SU-DHL-6 (cell line): ENCODE measurements at regions not wholly inside any gene's neighbourhood (a gene's known extent, or its start where the extent isn't known, plus 50 kb on each side); places are given as distances from the start of the nearest gene placed in this dataset.

Experiments
- H2AFZ ChIP-seq: fragments of 200-600 bp; sonication (generic); 2 replicates; pipeline ENCODE4 v1.6.1; 2014; ENCODE audit warnings: low read depth, mild to moderate bottlenecking, moderate library complexity, mixed read lengths, antibody characterized with exemption, low read length; ENCODE audit not compliant: severe bottlenecking
- H3F3A ChIP-seq: fragments of 200-600 bp; shearing (Covaris generic); 2 replicates; pipeline ENCODE4 v1.6.0; 2016; ENCODE audit warnings: antibody characterized with exemption, mild to moderate bottlenecking; ENCODE audit not compliant: insufficient read depth
- H3K27ac ChIP-seq: fragments of 200-600 bp; sonication (generic); 2 replicates; pipeline ENCODE4 v1.5.1; 2016; ENCODE audit warnings: low read depth, mild to moderate bottlenecking, low read length, moderate library complexity, mixed read lengths
- H3K27me3 ChIP-seq: fragments of 200-600 bp; sonication (generic), shearing (Covaris generic); 2 replicates; pipeline ENCODE4 v1.6.0; 2014; ENCODE audit warnings: mild to moderate bottlenecking, low read length
- H3K36me3 ChIP-seq: fragments of 200-600 bp; sonication (generic); 2 replicates; pipeline ENCODE4 v1.6.1; 2014; ENCODE audit warnings: mild to moderate bottlenecking, low read length, mixed read lengths
- H3K4me2 ChIP-seq: fragments of 300-600, 200-600 bp; shearing (Covaris generic), sonication (generic); 2 replicates; pipeline ENCODE4 v1.6.0; 2014; ENCODE audit warnings: low read length, low read depth, mild to moderate bottlenecking; ENCODE audit not compliant: poor library complexity, severe bottlenecking
- H3K4me3 ChIP-seq: fragments of 200-600 bp; sonication (generic); 2 replicates; pipeline ENCODE4 v1.5.1; 2014; ENCODE audit warnings: antibody characterized with exemption, low read length, mild to moderate bottlenecking, mixed read lengths; ENCODE audit not compliant: insufficient read depth, poor library complexity, severe bottlenecking
- H3K79me2 ChIP-seq: fragments of 200-600 bp; sonication (generic); 2 replicates; pipeline ENCODE4 v1.6.1; 2014; ENCODE audit warnings: mild to moderate bottlenecking, low read length, moderate library complexity; ENCODE audit not compliant: insufficient read depth
- H3K9ac ChIP-seq: fragments of 200-600 bp; sonication (generic); 2 replicates; pipeline ENCODE4 v1.7.0; 2014; ENCODE audit warnings: mild to moderate bottlenecking, low read length
- H3K9me2 ChIP-seq: fragments of 200-600 bp; sonication (generic); replicated peaks from 2 replicates; pipeline ENCODE4 v1.6.1; 2014; ENCODE audit warnings: low read length; ENCODE audit not compliant: insufficient read depth
- H3K9me3 ChIP-seq: fragments of 200-600 bp; sonication (generic); 2 replicates; pipeline ENCODE4 v1.6.1; 2014; ENCODE audit warnings: low read length, mixed read lengths; ENCODE audit not compliant: insufficient read depth
- H4K20me1 ChIP-seq: fragments of 200-600 bp; sonication (generic); 2 replicates; pipeline ENCODE4 v1.6.1; 2014; ENCODE audit warnings: low read depth, mild to moderate bottlenecking, antibody characterized with exemption, low read length, moderate library complexity, mixed read lengths
- EZH2phosphoT487 ChIP-seq: fragments of 200-600 bp; sonication (generic), shearing (Covaris generic); conservative IDR thresholded peaks from 2 replicates; pipeline ENCODE4 v1.6.1; 2018; ENCODE audit warnings: mild to moderate bottlenecking, antibody characterized with exemption, low read length, moderate library complexity, mixed read lengths
- TF ChIP-seq, protein P1 (sequence below): fragments of 200-600 bp; sonication (generic); IDR thresholded peaks from one replicate; pipeline ENCODE4 v1.5.1; 2017; ENCODE audit warnings: antibody characterized with exemption, mild to moderate bottlenecking, low read length, moderate library complexity; ENCODE audit not compliant: insufficient read depth, poor library complexity, severe bottlenecking

DNA sequence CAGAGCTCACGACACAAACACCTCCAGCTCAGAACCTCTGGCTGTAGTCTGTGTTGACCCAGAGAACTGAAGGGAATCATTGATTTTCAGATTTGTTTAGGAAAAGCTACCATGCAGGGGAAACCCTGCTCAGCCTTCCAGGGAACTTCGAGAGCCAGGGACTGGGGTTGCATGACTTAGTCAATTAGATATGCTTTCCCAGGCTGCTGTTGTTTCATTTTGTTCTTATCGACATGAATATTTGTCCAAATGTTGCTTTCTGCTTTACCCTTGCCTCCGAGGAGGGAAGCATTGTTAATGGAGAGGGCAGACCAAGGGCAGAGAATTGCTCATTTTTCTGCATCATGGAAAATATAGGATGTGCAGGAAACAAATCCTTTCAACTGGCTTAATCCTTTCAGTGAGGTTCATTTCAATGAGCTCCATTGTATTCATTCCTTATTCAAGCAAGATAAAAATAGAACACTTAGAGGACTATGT, 82.5 kb downstream of the KLF5 start:
- no peaks in the 10 kb centered on the region for H3K36me3 ChIP-seq
- H2AFZ ChIP-seq, result no peak overlapping the region
- H3K9ac ChIP-seq, result no peak overlapping the region
- no peaks in the 10 kb centered on the region for H3K9me2 ChIP-seq
- H3K4me2 ChIP-seq, result no peak overlapping the region
- H3K9me3 ChIP-seq, result no peaks in the 10 kb centered on the region
- TF ChIP-seq, protein P1, sequence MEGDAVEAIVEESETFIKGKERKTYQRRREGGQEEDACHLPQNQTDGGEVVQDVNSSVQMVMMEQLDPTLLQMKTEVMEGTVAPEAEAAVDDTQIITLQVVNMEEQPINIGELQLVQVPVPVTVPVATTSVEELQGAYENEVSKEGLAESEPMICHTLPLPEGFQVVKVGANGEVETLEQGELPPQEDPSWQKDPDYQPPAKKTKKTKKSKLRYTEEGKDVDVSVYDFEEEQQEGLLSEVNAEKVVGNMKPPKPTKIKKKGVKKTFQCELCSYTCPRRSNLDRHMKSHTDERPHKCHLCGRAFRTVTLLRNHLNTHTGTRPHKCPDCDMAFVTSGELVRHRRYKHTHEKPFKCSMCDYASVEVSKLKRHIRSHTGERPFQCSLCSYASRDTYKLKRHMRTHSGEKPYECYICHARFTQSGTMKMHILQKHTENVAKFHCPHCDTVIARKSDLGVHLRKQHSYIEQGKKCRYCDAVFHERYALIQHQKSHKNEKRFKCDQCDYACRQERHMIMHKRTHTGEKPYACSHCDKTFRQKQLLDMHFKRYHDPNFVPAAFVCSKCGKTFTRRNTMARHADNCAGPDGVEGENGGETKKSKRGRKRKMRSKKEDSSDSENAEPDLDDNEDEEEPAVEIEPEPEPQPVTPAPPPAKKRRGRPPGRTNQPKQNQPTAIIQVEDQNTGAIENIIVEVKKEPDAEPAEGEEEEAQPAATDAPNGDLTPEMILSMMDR, result no peak
- TF ChIP-seq EZH2phosphoT487, result no peak
- H4K20me1 ChIP-seq, result no peaks in the 10 kb centered on the region
- H3K27ac ChIP-seq, result no peak overlapping the region
- H3K27me3 ChIP-seq, result no peaks in the 10 kb centered on the region
- no peaks in the 10 kb centered on the region for H3K79me2 ChIP-seq
- H3F3A ChIP-seq, result no peaks in the 10 kb centered on the region
- H3K4me3 ChIP-seq, result no peak overlapping the region

DNA sequence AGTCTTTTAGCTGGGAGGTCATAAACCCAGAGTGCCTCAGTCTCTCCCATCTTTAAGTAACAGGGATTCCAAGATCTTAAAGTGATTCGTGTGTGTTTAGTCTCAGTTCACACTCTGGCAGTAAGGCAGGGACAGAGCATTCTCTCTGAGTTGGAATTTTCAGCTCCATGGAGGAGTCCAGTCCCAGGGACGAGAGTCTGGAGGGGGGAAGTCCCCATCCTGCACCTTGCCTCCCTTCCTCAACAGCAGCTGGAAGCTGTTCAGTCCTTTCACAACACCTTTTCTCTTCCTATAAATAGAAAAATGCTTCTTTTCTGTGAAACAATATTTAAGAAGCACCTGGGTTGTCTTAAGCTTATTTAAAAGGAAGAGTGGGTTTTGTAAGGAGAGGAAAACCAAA, 82.0 kb downstream of the KLF5 start:
- H3K27me3 ChIP-seq, result no peaks in the 10 kb centered on the region
- no peak overlapping the region for H3K9ac ChIP-seq
- no peak overlapping the region for H2AFZ ChIP-seq
- no peaks in the 10 kb centered on the region for H3K36me3 ChIP-seq
- H3K79me2 ChIP-seq, result no peaks in the 10 kb centered on the region
- no peak overlapping the region for H3K27ac ChIP-seq
- H3F3A ChIP-seq, result no peaks in the 10 kb centered on the region
- no peaks in the 10 kb centered on the region for H3K9me3 ChIP-seq
- TF ChIP-seq, protein P1, result no peak
- no peak for TF ChIP-seq EZH2phosphoT487
- no peaks in the 10 kb centered on the region for H4K20me1 ChIP-seq
- no peak overlapping the region for H3K4me3 ChIP-seq
- no peaks in the 10 kb centered on the region for H3K9me2 ChIP-seq
- no peak overlapping the region for H3K4me2 ChIP-seq

DNA sequence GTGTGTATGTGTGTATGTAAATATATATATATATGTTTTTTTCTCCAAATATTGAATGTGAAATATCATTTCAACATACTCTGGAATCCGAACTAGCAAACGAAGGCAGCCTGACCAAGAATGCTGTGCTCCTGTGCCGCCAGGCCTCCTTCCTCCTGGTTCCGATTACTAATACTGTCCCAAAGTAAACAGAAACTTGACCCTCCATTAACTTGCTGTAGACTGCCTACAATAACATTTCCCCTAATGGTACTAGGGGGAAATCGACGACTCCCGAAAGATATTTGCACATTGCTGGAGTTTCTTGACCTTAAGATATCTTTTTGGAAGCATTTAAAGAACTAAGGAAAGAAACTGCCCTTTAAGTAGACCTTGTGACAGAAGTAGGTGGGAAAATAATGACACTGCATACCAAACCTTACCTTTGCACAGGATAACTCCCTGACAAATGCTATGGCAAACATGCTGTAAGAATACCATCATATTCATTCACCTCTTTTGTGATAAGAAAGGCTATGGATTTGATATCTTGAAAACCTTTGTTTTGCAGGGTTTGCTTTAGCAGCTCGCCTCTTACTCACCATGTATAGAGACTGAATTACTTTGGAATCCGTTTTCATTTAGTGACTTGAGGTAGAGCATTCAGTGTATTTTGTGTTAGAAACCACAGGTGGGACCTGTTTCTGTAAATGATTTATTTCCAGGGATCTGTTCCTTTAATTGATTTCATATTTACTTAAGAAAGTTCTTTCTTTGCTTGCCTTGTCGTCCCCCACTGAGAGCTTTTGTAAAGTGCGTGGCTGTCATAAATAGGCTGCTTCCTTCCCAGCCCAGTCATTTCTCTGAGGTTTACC, 80.1 kb downstream of the KLF5 start:
- H3K9ac ChIP-seq, result no peak overlapping the region
- H4K20me1 ChIP-seq, result no peaks in the 10 kb centered on the region
- H3K27ac ChIP-seq, result no peak overlapping the region
- no peak for TF ChIP-seq EZH2phosphoT487
- TF ChIP-seq, protein P1, result no peak
- no peaks in the 10 kb centered on the region for H3K36me3 ChIP-seq
- H3K9me3 ChIP-seq, result no peaks in the 10 kb centered on the region
- H3F3A ChIP-seq, result no peaks in the 10 kb centered on the region
- no peaks in the 10 kb centered on the region for H3K27me3 ChIP-seq
- H3K4me2 ChIP-seq, result no peak overlapping the region
- H3K79me2 ChIP-seq, result no peaks in the 10 kb centered on the region
- H3K9me2 ChIP-seq, result no peaks in the 10 kb centered on the region
- H3K4me3 ChIP-seq, result no peak overlapping the region
- no peak overlapping the region for H2AFZ ChIP-seq
